T-helper 2 cell treated with Interferon-gamma antibody and Interleukin-4, amounts not matched to agents 5 μg/mL and 100 μg/mL, for 36 hours (primary cell): ENCODE measurements at regions not wholly inside any gene's neighbourhood (a gene's known extent, or its start where the extent isn't known, plus 50 kb on each side); places are given as distances from the start of the nearest gene placed in this dataset.

ENCODE experiments used
- DNase-seq: peaks from one replicate; pipeline ENCODE4 v3.0.0; 2021; ENCODE audit warnings: low spot score
- H3K27ac Mint-ChIP-seq: one replicate; pipeline ENCODE4 v1.8.0; 2021; ENCODE audit warnings: mild to moderate bottlenecking, mixed read lengths
- H3K27me3 Mint-ChIP-seq: one replicate; pipeline ENCODE4 v1.8.0; 2021; ENCODE audit warnings: low read depth, mixed read lengths
- H3K36me3 Mint-ChIP-seq: one replicate; pipeline ENCODE4 v1.8.0; 2021; ENCODE audit warnings: low read depth, mixed read lengths
- H3K4me1 Mint-ChIP-seq: one replicate; pipeline ENCODE4 v1.8.0; 2021; ENCODE audit warnings: low read depth, mixed read lengths
- H3K4me3 Mint-ChIP-seq: one replicate; pipeline ENCODE4 v1.8.0; 2022; ENCODE audit warnings: mild to moderate bottlenecking, moderate library complexity, mixed read lengths
- H3K9me3 Mint-ChIP-seq: one replicate; pipeline ENCODE4 v1.8.0; 2021; ENCODE audit warnings: mixed read lengths

GRCh38 chr5:116813906-116814305 lies 239.3 kb upstream of the SEMA6A start:
- no peaks in the 10 kb centered on the region for H3K27me3 Mint-ChIP-seq
- H3K36me3 Mint-ChIP-seq = no peaks in the 10 kb centered on the region
- no peak overlapping the region for H3K4me3 Mint-ChIP-seq
- no peaks in the 10 kb centered on the region for H3K9me3 Mint-ChIP-seq
- DNase-seq = no peak
- H3K4me1 Mint-ChIP-seq = no peaks in the 10 kb centered on the region
- no peak overlapping the region for H3K27ac Mint-ChIP-seq

- Mint-ChIP-seq H3K36me3 (no peaks in the 10 kb centered on the region), H3K4me1 (no peaks in the 10 kb centered on the region), H3K27me3 (no peaks in the 10 kb centered on the region), H3K9me3 (no peaks in the 10 kb centered on the region), H3K4me3 (no peak overlapping the region), H3K27ac (no peak overlapping the region)
- no peak for DNase-seq
Observed at GRCh38 chr5:116813356-116813755, 238.7 kb upstream of the SEMA6A start.

GRCh38 chr5:116810951-116811350 lies 236.3 kb upstream of the SEMA6A start:
- no peak overlapping the region for H3K4me3 Mint-ChIP-seq
- no peaks in the 10 kb centered on the region for H3K4me1 Mint-ChIP-seq
- no peak for DNase-seq
- H3K27me3 Mint-ChIP-seq = no peaks in the 10 kb centered on the region
- H3K27ac Mint-ChIP-seq = no peak overlapping the region
- H3K9me3 Mint-ChIP-seq = no peaks in the 10 kb centered on the region
- H3K36me3 Mint-ChIP-seq = no peaks in the 10 kb centered on the region

GRCh38 chr5:116806836-116807235 lies 232.2 kb upstream of the SEMA6A start:
- Mint-ChIP-seq H3K4me1 (no peaks in the 10 kb centered on the region), H3K27ac (no peak overlapping the region), H3K9me3 (no peaks in the 10 kb centered on the region), H3K4me3 (no peak overlapping the region), H3K36me3 (no peaks in the 10 kb centered on the region), H3K27me3 (no peaks in the 10 kb centered on the region)
- DNase-seq = no peak

- H3K27me3 Mint-ChIP-seq = no peaks in the 10 kb centered on the region
- no peak overlapping the region for H3K27ac Mint-ChIP-seq
- H3K36me3 Mint-ChIP-seq = no peaks in the 10 kb centered on the region
- no peaks in the 10 kb centered on the region for H3K4me1 Mint-ChIP-seq
- H3K4me3 Mint-ChIP-seq = no peak overlapping the region
- DNase-seq = no peak
- peaks cover 5% of the 10 kb centered on the region for H3K9me3 Mint-ChIP-seq
Observed at GRCh38 chr5:116799401-116799800, 224.8 kb upstream of the SEMA6A start.

- H3K4me3 Mint-ChIP-seq = no peak overlapping the region
- H3K36me3 Mint-ChIP-seq = no peaks in the 10 kb centered on the region
- H3K27me3 Mint-ChIP-seq = no peaks in the 10 kb centered on the region
- no peak for DNase-seq
- no peaks in the 10 kb centered on the region for H3K4me1 Mint-ChIP-seq
- H3K27ac Mint-ChIP-seq = no peak overlapping the region
- H3K9me3 Mint-ChIP-seq = peaks cover 5% of the 10 kb centered on the region
Observed at GRCh38 chr5:116795189-116795588, 220.6 kb upstream of the SEMA6A start.

- Mint-ChIP-seq H3K27me3 (no peaks in the 10 kb centered on the region), H3K9me3 (no peaks in the 10 kb centered on the region), H3K4me1 (no peaks in the 10 kb centered on the region), H3K4me3 (no peak overlapping the region), H3K36me3 (no peaks in the 10 kb centered on the region), H3K27ac (no peak overlapping the region)
- no peak for DNase-seq
Observed at GRCh38 chr5:116789522-116789921, 214.9 kb upstream of the SEMA6A start.

GRCh38 chr5:116788851-116789403 lies 214.3 kb upstream of the SEMA6A start:
- Mint-ChIP-seq H3K4me1 (no peaks in the 10 kb centered on the region), H3K9me3 (no peaks in the 10 kb centered on the region), H3K27me3 (no peaks in the 10 kb centered on the region), H3K36me3 (no peaks in the 10 kb centered on the region), H3K27ac (no peak overlapping the region), H3K4me3 (no peak overlapping the region)
- DNase-seq = no peak

- H3K27ac Mint-ChIP-seq = no peak overlapping the region
- no peak overlapping the region for H3K4me3 Mint-ChIP-seq
- DNase-seq = no peak
- no peaks in the 10 kb centered on the region for H3K9me3 Mint-ChIP-seq
- H3K4me1 Mint-ChIP-seq = no peaks in the 10 kb centered on the region
- no peaks in the 10 kb centered on the region for H3K36me3 Mint-ChIP-seq
- H3K27me3 Mint-ChIP-seq = no peaks in the 10 kb centered on the region
Observed at GRCh38 chr5:116787570-116787969, 212.9 kb upstream of the SEMA6A start.

GRCh38 chr5:116785106-116785505 lies 210.5 kb upstream of the SEMA6A start:
- H3K27ac Mint-ChIP-seq = no peak overlapping the region
- H3K9me3 Mint-ChIP-seq = no peaks in the 10 kb centered on the region
- H3K27me3 Mint-ChIP-seq = no peaks in the 10 kb centered on the region
- no peak for DNase-seq
- no peaks in the 10 kb centered on the region for H3K4me1 Mint-ChIP-seq
- H3K4me3 Mint-ChIP-seq = no peak overlapping the region
- no peaks in the 10 kb centered on the region for H3K36me3 Mint-ChIP-seq

- Mint-ChIP-seq H3K27me3 (no peaks in the 10 kb centered on the region), H3K27ac (no peak overlapping the region), H3K4me3 (no peak overlapping the region), H3K9me3 (no peaks in the 10 kb centered on the region), H3K4me1 (no peaks in the 10 kb centered on the region), H3K36me3 (no peaks in the 10 kb centered on the region)
- no peak for DNase-seq
Observed at GRCh38 chr5:116779846-116780245, 205.2 kb upstream of the SEMA6A start.

- Mint-ChIP-seq H3K36me3 (no peaks in the 10 kb centered on the region), H3K4me1 (no peaks in the 10 kb centered on the region), H3K4me3 (no peak overlapping the region), H3K27ac (no peak overlapping the region), H3K27me3 (no peaks in the 10 kb centered on the region), H3K9me3 (no peaks in the 10 kb centered on the region)
- DNase-seq = no peak
Observed at GRCh38 chr5:116778651-116779280, 204.1 kb upstream of the SEMA6A start.

GRCh38 chr5:116778032-116778431 lies 203.4 kb upstream of the SEMA6A start:
- DNase-seq = no peak
- no peaks in the 10 kb centered on the region for H3K27me3 Mint-ChIP-seq
- no peak overlapping the region for H3K4me3 Mint-ChIP-seq
- H3K9me3 Mint-ChIP-seq = no peaks in the 10 kb centered on the region
- no peaks in the 10 kb centered on the region for H3K4me1 Mint-ChIP-seq
- no peaks in the 10 kb centered on the region for H3K36me3 Mint-ChIP-seq
- H3K27ac Mint-ChIP-seq = no peak overlapping the region

GRCh38 chr5:116773926-116774325 lies 199.3 kb upstream of the SEMA6A start:
- DNase-seq = no peak
- H3K4me3 Mint-ChIP-seq = no peak overlapping the region
- no peaks in the 10 kb centered on the region for H3K9me3 Mint-ChIP-seq
- H3K27me3 Mint-ChIP-seq = no peaks in the 10 kb centered on the region
- H3K27ac Mint-ChIP-seq = no peak overlapping the region
- H3K36me3 Mint-ChIP-seq = no peaks in the 10 kb centered on the region
- H3K4me1 Mint-ChIP-seq = no peaks in the 10 kb centered on the region

- no peak for DNase-seq
- H3K36me3 Mint-ChIP-seq = no peaks in the 10 kb centered on the region
- H3K4me1 Mint-ChIP-seq = no peaks in the 10 kb centered on the region
- no peak overlapping the region for H3K4me3 Mint-ChIP-seq
- no peaks in the 10 kb centered on the region for H3K27me3 Mint-ChIP-seq
- no peaks in the 10 kb centered on the region for H3K9me3 Mint-ChIP-seq
- H3K27ac Mint-ChIP-seq = no peak overlapping the region
Observed at GRCh38 chr5:116772806-116773205, 198.2 kb upstream of the SEMA6A start.
